ACHN (cell line): ENCODE measurements at regions not wholly inside any gene's neighbourhood (a gene's known extent, or its start where the extent isn't known, plus 50 kb on each side); places are given as distances from the start of the nearest gene placed in this dataset.

Experiments used
- DNase-seq: peaks from one replicate; pipeline ENCODE4 v3.0.0-alpha.2; 2015
- in situ Hi-C: cut with HindIII; loops from 2 replicates; pipeline ENCODE4 v1.10.0; 2017; ENCODE audit warnings: low sequenced_read_pairs, low pct_ligation_motif_present, low pct_unique_long_range_greater_than_20kb

DNA sequence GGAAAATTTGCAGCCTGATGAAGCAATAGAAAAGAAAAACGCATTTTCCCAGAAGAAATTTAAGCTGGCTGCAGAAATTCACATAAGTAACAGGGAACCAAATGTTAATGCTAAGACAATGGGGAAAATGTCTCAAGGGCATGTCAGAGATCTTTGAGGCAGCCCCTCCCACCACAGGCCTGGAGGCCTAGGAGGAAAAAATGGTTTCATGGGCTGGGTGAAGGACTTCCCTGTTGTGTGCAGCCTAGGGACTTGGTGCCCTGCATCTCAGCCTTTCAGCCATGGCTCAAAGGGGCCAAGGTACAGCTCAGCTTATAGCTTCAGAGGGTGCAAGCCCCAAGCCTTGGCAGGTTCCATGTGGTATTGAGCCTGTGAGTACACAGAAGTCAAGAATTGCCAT, 476.1 kb upstream of the DPP6 start:
- in situ Hi-C loops = no loop called here
- DNase-seq = no peak

DNA sequence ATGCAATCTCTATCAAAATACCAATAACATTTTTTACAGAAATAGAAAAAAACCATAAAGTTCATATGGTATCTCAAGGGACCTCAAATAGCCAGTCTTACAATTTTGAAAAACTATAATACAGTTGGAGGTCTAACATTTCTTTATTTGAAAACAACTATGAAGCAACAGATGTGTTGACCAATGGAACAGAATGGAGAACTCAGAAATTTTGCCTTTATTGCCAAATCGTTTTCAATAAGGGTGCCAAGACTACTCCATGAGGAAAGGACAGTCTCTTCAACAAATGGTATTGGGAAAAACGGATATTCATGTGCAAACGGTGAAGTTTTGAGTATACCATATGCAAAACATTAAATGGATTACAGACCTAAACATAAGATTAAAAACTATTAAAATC, 470.8 kb upstream of the DPP6 start:
- in situ Hi-C loops = no loop called here
- no peak for DNase-seq

DNA sequence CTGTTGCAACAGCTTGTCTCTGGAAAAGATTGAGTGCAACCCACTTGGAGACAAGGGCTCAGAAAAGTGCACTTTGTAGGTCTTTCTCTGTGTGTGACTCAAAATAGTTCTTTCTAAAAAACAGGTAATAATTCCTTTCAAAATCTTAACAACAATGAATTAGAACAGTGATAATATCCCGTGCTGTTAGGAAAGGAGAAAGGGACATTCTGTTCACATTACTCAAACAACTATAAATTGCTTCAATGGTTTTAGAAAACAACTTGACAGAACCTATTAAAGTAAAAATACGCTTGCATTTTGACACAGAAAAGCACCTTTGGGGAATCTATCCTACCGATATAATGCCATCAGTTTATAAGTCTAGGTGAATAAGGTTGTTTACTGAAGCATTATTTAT, 468.1 kb upstream of the DPP6 start:
- no peak for DNase-seq
- in situ Hi-C loops = no loop called here

DNA sequence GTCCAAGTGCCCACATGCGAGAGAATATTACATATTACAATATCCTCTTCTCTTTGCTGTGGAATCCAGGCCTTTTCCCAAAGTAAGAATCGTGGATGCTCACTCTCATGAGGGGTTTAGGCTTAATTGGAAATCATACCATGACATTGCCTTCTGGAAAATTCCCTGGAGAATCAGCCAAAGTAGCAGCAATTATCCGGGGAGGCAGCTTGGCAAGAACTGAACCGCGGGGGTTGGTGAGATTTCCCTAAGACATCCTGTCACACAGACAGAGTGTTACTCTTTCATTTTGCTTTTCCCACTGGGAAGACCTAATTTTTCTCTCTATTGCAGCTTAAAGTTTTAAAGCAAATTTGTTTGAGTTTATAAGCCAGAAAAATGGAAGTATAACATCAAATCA, 463.6 kb upstream of the DPP6 start:
- in situ Hi-C loops = no loop called here
- no peak for DNase-seq

DNA sequence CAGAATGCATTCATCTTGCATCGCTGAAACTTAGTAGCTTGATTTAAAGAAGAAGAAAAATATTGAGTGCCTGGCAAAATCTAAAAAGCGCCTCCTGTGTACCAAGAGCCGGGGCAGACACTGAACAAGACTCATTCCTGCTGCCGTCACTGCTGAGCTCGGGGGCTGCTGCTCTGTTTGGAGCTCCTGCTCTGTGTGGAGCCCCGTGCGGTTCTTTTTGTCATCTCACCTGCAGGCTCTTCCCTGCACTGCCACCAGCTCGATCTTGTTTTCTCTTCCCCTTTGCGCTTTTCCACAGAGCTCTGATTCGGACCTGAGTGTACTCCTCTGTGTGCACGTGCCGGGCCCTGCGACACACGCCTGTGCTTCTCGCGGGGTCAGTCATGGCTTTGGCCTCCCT, 462.1 kb upstream of the DPP6 start:
- in situ Hi-C loops = no loop called here
- no peak for DNase-seq

DNA sequence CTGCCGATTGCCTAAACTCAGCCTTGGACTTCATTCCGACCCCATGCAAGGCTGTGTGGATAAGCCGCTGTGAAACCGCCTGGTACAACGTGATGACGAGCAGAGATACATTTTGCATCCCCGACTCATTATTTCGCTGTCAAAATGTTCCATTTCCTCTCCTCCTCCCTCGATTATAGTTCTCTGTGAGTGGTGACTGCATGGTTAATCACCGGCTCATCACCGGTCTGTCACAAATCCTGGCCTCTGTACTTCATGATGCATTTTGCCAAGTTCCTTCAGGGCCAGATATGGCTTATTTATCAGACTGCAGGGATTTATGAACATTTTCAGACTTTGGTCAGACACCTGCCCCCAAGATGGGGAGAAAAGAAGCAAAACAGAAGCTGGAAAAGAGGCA, 461.6 kb upstream of the DPP6 start:
- in situ Hi-C loops = no loop called here

DNA sequence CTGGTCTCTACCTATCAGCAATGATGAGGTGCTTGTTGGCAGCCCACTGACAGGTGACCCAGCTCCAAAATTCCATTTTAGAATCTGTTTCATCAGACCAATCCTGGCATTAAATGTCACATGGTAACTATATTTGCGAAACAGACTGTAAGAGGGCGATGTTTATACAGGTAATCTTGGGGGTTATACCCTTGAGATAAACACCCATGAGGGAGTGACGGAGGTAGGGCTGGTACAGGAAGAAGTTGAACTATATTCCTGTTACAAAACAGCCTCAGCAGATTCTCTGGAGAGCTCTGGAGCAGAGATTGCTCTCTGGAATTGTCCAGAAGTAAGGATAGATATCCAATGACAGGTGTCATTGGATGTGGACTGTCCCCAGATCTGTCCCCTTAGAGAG, 444.8 kb upstream of the DPP6 start:
- no peak for DNase-seq
- in situ Hi-C loops = no loop called here

More for the DNA sequence above, 461.6 kb upstream of the DPP6 start:
- DNase-seq = no peak

DNA sequence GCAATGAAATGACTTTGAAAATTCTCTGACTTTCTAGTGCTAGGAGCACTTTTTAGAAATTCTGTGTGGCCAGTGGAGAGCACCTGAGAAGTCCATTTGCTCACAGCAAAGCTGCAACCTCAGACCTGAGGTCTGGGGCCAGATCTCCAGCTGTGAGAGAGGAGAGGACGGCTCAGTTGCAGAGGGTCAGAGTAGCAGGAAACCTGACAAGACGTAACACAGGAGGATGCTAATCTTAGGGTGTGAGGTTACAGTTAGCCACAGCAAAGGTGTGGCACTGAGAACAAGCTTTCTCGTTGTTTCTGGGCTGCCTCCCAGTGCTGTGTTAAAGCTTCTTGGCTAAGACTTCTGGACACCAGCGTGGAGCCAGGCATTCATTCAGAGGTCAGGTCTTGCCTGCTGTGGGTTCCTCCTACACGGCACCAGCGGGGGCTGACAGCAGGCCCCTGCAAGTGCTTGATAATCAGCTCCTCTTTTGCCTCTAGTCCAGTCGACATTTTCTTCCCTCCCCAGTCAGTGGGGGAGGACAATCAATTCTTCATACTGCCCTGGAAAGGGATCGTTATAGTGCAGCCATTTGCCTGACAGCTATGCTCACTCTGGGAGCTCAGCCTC, 435.4 kb upstream of the DPP6 start:
- in situ Hi-C loops = no loop called here

DNA sequence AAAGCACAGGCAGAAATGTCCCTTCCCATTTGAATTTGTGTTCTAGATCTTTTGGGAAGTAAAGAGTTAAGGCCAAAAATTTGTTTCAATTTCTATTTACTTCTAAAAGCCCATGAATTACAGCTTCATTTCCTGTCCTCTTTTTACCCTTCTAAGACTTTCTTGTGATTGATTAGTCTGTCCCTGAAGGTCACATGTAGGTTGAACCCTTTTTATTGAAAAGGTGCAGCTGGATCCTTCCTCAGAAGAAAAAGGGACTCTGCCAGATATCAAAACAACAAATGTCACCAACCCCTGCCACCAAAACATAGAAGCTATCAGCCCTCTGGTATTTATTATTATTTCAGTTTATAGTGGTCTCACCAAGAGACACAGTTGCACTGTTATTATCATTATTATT, 424.9 kb upstream of the DPP6 start:
- no peak for DNase-seq
- in situ Hi-C loops = no loop called here

More for the DNA sequence above, 435.4 kb upstream of the DPP6 start:
- DNase-seq = no peak

DNA sequence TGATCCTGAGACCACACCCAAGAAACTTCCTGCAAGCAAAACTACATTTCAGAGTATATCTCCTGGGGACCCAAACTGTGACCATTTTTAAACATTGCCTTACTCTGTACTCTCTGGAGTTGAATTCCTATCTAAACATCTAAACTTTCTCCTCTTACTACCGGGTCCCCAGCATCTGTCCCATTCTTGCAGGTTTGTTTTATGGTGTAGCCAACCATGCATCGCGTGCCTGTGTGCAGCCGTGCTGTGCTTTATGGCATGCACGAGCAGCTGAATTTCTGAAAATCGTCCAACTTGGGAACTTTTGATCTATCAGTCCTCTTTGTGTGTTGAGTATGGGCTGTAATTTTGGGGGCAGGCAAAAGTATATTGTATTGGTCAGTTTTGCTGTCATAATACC, 423.8 kb upstream of the DPP6 start:
- no peak for DNase-seq
- in situ Hi-C loops = no loop called here

DNA sequence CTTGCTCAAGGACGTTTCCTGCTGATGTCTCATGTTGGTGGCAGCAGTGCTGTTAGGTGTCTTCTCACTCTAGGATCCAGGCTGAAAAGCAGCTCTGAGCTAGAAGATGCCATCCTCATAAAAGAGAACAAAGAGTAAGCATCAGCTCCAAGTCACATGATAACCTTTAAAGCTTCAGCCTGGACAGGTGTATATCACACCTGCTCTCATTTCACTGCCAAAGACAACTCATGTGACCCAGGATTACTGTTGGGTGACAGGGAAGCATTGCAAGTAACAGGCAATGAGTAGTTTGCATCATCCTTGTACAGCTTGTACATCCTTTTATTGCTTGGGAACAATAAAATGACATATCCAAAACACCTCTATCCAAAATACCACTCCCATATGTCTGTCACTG, 423.4 kb upstream of the DPP6 start:
- in situ Hi-C loops = no loop called here
- DNase-seq = no peak

DNA sequence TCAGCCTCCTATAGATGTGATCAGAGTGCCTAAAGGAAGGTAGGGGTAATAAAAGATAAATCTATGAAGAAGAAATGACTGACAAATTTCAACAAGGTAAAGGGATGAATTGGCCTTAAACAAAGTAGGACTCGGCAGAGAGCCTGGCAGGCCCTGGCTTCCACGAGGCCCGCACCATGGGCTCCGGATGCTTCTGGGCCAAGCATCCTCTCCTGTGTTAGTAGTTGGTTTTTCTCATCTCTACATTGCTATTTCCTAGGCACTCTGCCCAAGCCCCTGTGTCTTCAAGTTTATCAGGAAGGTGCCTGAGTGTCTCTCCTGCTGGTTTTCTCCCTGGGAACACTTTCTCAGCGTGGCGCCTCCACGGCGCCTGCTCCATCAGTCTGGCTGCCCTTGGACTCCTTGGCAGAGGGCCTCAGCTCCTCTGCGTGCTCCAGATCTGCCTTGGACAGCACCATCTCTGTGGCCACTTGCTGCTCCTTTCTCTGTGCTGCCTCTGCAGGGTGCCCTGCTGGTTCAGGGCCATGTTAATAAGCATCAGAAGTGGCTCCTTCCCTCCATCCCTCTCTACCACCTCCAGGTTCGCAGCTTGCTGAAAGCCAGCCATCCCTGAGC, 413.3 kb upstream of the DPP6 start:
- in situ Hi-C loops = no loop called here
- no peak for DNase-seq

DNA sequence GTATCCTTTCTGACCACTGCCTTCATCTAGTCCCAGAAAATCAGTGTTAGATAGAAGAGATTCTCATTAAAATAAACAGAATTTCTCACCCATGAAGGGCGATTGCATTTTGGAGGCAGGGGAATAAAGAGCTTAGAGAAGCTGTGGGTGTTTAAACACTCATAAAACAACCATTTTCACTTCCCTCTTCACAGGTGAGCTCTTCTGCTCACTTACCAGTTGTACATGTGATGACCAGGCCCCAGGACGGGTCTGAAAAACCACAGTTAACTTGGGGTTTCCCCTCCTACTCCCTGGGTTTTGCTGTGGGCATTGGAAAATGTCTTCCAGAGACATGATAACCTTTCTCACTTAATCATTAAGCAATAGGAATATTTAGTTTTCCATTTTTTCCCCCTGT, 411.6 kb upstream of the DPP6 start:
- DNase-seq = no peak
- in situ Hi-C loops = no loop called here

DNA sequence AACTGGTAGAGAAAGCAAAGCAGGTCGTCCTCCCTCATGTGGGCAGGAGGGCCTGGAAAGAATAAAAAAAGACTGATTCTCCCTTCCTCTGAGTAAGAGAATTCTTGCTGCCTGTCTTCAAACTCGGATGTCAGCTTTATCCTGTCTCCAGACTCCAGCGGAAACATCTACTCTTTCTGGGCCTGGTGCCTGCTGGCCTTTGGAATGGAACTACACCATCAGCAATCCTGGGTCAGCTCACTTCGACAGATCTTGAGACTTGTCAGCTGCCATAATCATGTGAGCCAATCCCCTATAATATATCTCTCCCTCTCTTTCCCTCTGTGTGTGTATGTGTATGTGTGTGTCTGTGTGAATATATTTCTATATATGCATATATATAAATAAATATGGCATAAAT, 411.0 kb upstream of the DPP6 start:
- DNase-seq = no peak
- in situ Hi-C loops = no loop called here

DNA sequence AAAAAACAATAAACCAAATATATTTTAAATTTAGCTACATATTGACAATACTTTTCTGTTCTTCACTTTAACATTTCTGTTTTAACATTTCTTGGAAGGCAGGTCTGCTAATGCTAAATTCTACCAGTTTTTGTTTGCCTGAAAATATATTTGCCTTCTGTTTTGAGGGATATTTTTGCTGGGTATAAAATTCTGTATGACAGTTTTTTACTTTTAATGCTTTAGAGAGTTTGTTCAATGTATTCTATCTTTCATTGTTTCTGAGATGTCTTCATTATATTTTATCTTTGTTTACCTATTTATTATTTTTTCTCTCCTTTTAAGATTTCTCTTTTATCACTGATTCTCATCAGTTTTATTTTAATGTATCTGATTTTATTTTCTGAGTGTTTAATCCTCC, 409.2 kb upstream of the DPP6 start:
- in situ Hi-C loops = no loop called here

DNA sequence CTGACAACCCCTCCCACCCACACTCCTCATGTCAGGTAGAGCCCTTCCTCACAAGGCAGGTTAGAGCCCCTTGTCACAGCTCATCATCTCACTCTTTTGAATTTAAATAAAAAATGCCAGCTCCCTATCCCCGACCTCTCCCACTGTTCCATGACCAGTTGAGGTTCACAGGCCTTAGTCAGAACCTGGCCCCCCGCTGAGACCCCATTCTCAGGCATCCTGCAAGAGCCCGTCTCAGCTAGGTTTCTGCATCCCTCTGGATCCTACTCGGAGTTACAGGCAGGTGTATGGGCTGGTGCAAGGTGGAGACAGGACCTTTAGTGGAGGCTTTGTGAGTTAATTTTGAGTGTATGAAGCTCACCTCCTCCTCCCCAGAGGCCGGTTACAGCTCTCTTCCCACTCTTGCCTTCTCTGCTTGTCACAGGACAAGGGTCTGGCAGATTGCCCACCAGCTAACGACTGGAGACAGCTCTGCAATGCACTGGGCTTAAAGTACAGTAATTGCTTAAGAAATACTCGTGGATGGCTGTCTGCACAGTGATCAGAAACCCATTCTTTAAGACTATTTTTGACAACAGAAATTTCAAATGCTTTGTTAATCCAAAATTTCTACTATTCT, 394.9 kb upstream of the DPP6 start:
- no peak for DNase-seq
- in situ Hi-C loops = no loop called here

More for the DNA sequence above, 409.2 kb upstream of the DPP6 start:
- DNase-seq = no peak

DNA sequence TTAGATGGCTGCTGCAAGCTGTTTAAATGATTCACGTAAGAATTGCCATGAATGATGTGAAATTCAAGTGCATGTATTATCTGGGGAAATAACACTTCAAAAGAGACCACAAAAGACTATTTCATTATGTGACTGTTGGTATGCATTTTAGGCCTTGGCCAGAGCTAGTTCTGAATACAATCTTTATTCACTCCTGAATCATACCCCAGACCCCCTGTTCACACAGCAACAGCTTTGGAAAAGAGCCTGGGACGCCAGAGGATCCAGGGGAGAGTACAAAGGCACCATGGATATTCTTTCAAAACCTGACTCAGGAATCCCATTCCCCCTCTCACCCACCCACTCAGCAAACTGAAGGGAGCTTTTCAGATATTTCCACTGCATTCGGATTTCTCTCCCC, 377.1 kb upstream of the DPP6 start:
- DNase-seq = no peak
- in situ Hi-C loops = no loop called here

DNA sequence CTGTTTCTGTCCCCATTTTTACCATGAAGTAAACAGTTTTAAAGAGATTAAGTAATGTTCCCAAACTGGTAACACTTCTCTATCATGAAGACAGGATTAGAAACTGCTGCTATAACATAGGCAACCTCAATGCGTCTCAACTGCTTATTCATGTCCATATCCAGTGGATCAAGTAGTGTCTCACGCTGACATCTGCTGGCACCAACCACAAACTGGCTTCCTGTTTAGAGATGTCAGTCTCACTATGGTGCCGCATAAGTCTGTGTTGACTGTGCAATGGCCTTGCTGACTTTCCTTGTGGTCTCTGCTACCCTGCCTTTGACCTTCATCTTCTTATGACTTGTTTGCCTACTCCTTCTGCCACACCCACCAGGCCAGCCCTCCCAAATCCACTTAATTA, 369.6 kb upstream of the DPP6 start:
- in situ Hi-C loops = no loop called here

DNA sequence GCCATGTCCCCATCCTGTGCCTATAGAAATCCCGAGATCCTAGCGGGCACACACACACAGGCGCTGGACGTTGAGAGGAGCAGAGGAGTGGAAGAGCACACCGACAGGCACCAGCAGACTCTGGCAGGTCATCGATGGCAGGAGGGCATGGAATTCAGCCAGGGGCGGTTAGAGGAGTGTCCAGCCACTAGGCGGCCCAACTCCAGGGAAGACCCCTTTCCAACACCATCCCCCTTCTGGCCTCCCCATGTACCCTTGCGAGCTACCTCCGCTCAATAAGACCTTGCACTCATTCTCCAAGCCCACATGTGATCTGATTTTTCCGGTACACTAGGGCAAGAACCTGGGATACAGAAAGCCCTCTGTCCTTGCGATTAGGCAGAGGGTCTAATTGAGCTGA, 356.0 kb upstream of the DPP6 start:
- DNase-seq = no peak
- in situ Hi-C loops = no loop called here

More for the DNA sequence above, 369.6 kb upstream of the DPP6 start:
- no peak for DNase-seq

DNA sequence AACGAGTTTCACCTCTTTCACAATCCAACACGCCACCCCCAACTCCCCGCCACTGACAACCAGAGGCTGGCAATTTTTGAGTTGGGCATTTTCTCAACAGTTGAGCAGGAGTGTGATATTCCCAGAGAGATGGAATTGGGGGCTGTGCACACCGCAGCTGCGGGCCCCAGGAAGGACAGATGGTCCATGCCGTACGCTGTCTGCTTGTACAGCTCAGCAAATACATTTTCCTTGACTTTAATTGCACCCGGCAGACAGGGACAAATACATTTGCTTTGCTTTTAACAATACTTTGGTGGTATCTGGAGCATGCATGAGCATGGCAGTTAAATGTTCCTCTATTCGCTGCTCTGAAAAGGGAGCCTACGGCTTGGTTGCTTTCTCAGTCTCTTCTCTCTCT, 354.2 kb upstream of the DPP6 start:
- DNase-seq = no peak
- in situ Hi-C loops = no loop called here
